ENCODE measurements at regions not wholly inside any gene's neighbourhood (a gene's known extent, or its start where the extent isn't known, plus 50 kb on each side); places are given as distances from the start of the nearest gene placed in this dataset.

DNA sequence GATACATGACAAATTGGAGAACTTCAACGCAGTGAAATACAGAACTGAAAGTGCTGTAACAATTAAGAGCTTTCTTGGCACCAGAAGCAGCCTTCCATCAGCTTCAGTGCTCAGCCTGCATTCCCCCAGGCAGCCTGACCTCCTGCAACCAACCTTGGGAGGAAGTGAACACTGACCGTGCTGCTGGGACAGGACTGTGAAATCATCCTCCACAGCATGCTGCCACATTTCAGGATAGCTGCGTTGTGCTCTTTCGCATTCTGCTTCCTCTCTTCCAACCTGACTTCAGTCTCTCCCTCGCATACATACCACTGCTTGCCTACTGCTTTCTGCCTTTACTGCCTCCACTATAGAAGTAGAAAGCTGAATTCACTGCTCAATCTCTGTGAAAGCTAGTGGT is 388.6 kb downstream of the RWDD3 start:
- TF ChIP-seq BRCA1 (CRISPR knock-in tag; IDR thresholded peaks at IDR 0.05) (no peak), ZNF513 (CRISPR knock-in tag; conservative IDR thresholded peaks at IDR 0.05) (no peak), SMAD1 (CRISPR knock-in tag; IDR thresholded peaks at IDR 0.05; ENCODE audit: borderline replicate concordance, low read depth) (no peak), ZFP90 (CRISPR knock-in tag; IDR thresholded peaks at IDR 0.05; ENCODE audit: borderline replicate concordance) (no peak)
